ENCODE measurements at regions not wholly inside any gene's neighbourhood (a gene's known extent, or its start where the extent isn't known, plus 50 kb on each side); places are given as distances from the start of the nearest gene placed in this dataset.

GRCh38 chrX:4622486-4623167 lies 909.2 kb upstream of the PRKX start:
- no peaks in the 10 kb centered on the region for H3K79me1 ChIP-seq (ENCODE audit: low read depth in 1 of 2, low read length in 2 of 2)
- no peak overlapping the region for H2AK9ac ChIP-seq (replicated peaks; ENCODE audit: low read depth, low read length, poor library complexity)
- H2AK5ac ChIP-seq (ENCODE audit: low read depth, low read length) = no peak overlapping the region
- no peak overlapping the region for H2BK15ac ChIP-seq (ENCODE audit: low read depth, low read length)
- H3K9ac ChIP-seq (ENCODE audit: low read depth, low read length) = no peak overlapping the region
- no peak overlapping the region for H2BK120ac ChIP-seq (ENCODE audit: low read depth, low read length)
- no peak overlapping the region for H3K4me2 ChIP-seq (ENCODE audit: low read depth, low read length)
- WGBS, 2 experiments (ENCODE audit: extremely low coverage in 2 of 2, insufficient read length in 1 of 2) = no CpG with 5 or more reads among the region's 5 CpGs
- POLR2A ChIA-PET (ENCODE audit: unreplicated experiment) = no interaction called here
- H4K91ac ChIP-seq (ENCODE audit: insufficient read depth, low read depth, low read length) = no peak overlapping the region
- H4K8ac ChIP-seq (ENCODE audit: low read depth in 2 of 2, low read length in 2 of 2) = no peak overlapping the region
- no peaks in the 10 kb centered on the region for H4K20me1 ChIP-seq (ENCODE audit: insufficient read depth, low read length)
- H3K27me3 ChIP-seq (ENCODE audit: control insufficient read depth, insufficient read depth, low read length) = no peaks in the 10 kb centered on the region
- no peak overlapping the region for H4K5ac ChIP-seq (ENCODE audit: low read depth, low read length)
- no peak overlapping the region for H2AFZ ChIP-seq (replicated peaks; ENCODE audit: low read length, poor library complexity)
- no peak overlapping the region for H3K27ac ChIP-seq (ENCODE audit: insufficient read depth, low read length)
- TF ChIP-seq POLR2A (IDR thresholded peaks at IDR 0.05; ENCODE audit: low read depth, low read length) = no peak
- TF ChIP-seq CTCF (conservative IDR thresholded peaks at IDR 0.05; ENCODE audit: low read depth, low read length) = no peak
- TF ChIP-seq CHD1 (IDR thresholded peaks at IDR 0.05; ENCODE audit: low read depth, low read length) = no peak
- no peak for TF ChIP-seq MAFK (IDR thresholded peaks at IDR 0.05; ENCODE audit: low read depth, low read length)
- no peak for TF ChIP-seq SMC3 (IDR thresholded peaks at IDR 0.05; ENCODE audit: low read depth, low read length)
- TF ChIP-seq MXI1 (IDR thresholded peaks at IDR 0.05; ENCODE audit: borderline replicate concordance, low read depth, low read length) = no peak
- no peak for TF ChIP-seq ELK1 (IDR thresholded peaks at IDR 0.05; ENCODE audit: borderline replicate concordance, low read depth, low read length)
- no peak for TF ChIP-seq RCOR1 (IDR thresholded peaks at IDR 0.05; ENCODE audit: insufficient replicate concordance, low read length)
- no peak for TF ChIP-seq RFX5 (IDR thresholded peaks at IDR 0.05; ENCODE audit: low read depth, low read length)
- TF ChIP-seq BHLHE40 (IDR thresholded peaks at IDR 0.05; ENCODE audit: low read depth, low read length) = no peak
- in situ Hi-C loops (cut with MboI; ENCODE audit: low sequenced_read_pairs) = no loop called here
- H3K4ac ChIP-seq (ENCODE audit: low read depth, low read length) = no peak overlapping the region
- no peak overlapping the region for H3K4me3 ChIP-seq (ENCODE audit: insufficient read depth, low read depth, low read length)
- DNase-seq = no peak
- no peak overlapping the region for H3K23ac ChIP-seq (ENCODE audit: low read depth, low read length)
- H3K4me1 ChIP-seq (ENCODE audit: control insufficient read depth, insufficient read depth, low read length) = no peaks in the 10 kb centered on the region
- no peak overlapping the region for H3K14ac ChIP-seq (replicated peaks; ENCODE audit: low read depth, low read length)
- no peaks in the 10 kb centered on the region for H3K36me3 ChIP-seq (ENCODE audit: control insufficient read depth, insufficient read depth, low read length)
- H2BK5ac ChIP-seq (ENCODE audit: low read depth, low read length, poor library complexity, severe bottlenecking) = no peak overlapping the region
- H2BK20ac ChIP-seq (ENCODE audit: low read depth, low read length) = no peak overlapping the region
- H3K56ac ChIP-seq (ENCODE audit: extremely low read depth, insufficient read depth, low read length) = no peak overlapping the region
- CTCF ChIA-PET = no interaction called here
- H3K9me1 ChIP-seq (ENCODE audit: insufficient read depth, low read length) = no peaks in the 10 kb centered on the region
- no TSS peak for BruUV-seq (replicated peaks)
- intact Hi-C loops (cut with micrococcal nuclease) = no loop called here
- dilution Hi-C loops (cut with HindIII; ENCODE audit: low sequenced_read_pairs, unreplicated experiment) = no loop called here
- no peak overlapping the region for H3K18ac ChIP-seq (ENCODE audit: low read depth, low read length)
- H3K9me3 ChIP-seq (ENCODE audit: control insufficient read depth, insufficient read depth, low read length) = peaks cover 5% of the 10 kb centered on the region
- no peak for ATAC-seq (ENCODE audit: low read depth)

Data from IMR-90 (cell line).